Skin of body (tissue), 1 donor: ENCODE measurements at regions not wholly inside any gene's neighbourhood (a gene's known extent, or its start where the extent isn't known, plus 50 kb on each side); places are given as distances from the start of the nearest gene placed in this dataset.
A peak's percentile ranks its signal among the peaks of the same experiment; 100 is the strongest.

ENCODE experiments used
- DNase-seq: peaks from one replicate; lab custom pipeline; 2025; lab: John Stamatoyannopoulos, UW

DNA sequence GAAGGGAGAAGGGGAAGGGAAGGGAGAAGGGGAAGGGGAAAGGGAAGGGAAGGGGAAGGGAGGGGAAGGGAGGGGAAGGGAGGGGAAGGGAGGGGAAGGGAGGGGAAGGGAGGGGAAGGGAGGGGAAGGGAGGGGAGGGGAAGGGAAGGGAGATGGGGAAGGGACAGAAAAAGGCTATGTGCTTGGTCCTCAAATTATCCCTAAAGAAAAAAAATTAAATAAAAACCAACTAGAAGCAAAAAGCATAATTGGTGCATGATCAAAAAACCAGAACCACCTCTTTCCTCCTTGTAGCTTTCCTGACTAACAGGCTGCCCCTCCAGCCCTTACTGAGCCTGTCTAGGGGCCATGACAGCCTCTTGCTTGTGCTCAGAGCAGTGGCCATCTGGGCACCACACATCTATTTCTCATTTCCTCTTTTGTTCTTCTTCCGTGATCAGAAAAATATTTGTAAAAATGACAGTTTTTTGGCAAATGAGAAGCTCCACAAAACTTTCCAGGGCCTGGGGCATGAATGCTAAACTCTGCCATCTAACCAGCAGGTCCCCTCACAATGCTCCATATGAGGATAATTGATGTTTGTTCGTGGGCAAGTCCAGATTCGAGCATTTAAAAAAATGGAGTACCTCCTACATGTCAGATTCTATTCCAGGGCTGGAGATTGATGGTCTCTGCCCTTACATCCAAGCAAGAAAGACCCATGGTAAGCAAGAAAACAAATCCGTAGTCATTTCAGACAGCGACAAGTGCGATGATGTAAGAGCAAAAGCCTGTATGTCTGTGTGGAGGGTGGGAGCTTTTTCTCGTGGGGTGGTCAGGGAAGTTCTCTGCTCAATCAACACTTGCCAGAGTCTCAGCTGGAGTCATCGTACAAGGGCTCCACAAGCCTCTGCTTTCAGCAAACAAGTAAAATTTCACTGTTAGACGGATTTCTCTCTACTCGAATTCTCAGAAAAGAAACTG, 320.9 kb downstream of the WDR11 start:
- peak; percentile 72 for DNase-seq

GRCh38 chr10:121179006-121179405, 327.8 kb downstream of the WDR11 start:
- no peak for DNase-seq

GRCh38 chr10:121182219-121182618, 331.1 kb downstream of the WDR11 start:
- DNase-seq, result no peak

DNA sequence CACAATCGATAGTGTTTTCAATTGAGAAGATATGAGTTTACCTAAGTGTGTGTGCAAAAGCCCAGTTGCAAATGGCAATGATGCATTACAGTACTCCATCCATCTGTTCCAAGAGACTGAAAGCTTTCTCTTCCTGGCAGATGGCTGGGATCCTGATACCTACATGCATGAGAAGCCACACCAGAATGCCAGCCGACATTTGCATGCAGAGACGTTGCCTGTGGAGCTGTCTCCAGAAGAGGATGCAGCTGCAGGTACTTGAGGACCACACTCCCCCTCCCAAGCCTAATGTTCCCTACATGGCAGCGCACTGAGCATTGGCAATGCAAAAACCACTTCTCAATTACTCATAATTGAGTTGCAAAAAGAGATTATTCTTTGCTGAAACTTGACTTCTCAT, 332.1 kb downstream of the WDR11 start:
- DNase-seq, result no peak

- DNase-seq, result no peak
These were observed 332.5 kb downstream of the WDR11 start for GRCh38 chr10:121183707-121184106.

DNA sequence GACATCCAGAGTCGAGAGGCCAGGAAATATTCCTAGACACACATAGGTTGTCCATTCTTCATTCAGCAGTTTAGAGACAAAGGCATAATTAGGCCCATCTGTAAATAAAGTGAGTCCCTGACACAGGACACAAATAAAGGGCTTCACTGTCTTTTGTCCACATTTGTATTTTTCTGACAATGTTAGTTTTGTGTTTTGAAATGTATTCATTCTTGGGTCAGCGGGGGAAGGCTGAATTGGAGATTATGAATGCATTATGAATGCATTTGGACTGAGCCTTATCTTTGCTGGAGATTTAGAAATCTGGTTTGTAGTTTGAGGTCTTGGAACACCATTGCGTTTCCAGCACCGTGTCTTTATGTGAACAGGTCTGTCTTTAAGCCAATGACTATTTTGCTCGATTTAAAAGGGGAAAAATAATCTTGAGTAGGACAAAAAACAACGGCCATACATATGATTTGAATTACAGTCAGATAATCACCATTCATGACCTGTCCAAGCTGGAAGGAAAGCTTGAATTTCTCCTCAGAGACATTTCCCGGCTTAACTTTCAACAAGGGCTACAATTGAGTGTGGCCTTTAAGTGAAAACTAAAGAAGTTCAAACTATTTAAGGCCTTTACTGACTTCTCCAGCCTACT, 334.8 kb downstream of the WDR11 start:
- DNase-seq, result peak; percentile 59

GRCh38 chr10:121187391-121187790, 336.2 kb downstream of the WDR11 start:
- no peak for DNase-seq

- DNase-seq, result no peak
These were observed 336.8 kb downstream of the WDR11 start for GRCh38 chr10:121188005-121188404.

DNA sequence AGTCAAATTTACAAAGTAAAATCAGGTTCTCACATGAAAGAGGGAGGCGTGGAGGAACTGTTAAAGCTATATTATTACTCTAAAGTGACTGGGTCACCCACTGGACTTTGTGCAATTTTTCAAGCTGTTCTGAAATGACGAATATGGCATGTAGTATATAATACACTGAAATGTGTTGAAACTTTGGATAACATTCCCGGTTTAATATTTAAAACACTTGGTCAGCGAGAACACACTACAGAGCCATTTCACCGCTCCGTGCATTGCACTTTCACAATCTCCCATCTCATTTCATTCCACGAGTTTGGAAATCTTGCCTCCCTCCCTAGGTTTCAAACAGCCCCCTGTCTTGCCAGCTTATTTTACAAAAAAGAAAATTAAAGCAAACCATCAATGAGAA, 337.9 kb downstream of the WDR11 start:
- no peak for DNase-seq

DNA sequence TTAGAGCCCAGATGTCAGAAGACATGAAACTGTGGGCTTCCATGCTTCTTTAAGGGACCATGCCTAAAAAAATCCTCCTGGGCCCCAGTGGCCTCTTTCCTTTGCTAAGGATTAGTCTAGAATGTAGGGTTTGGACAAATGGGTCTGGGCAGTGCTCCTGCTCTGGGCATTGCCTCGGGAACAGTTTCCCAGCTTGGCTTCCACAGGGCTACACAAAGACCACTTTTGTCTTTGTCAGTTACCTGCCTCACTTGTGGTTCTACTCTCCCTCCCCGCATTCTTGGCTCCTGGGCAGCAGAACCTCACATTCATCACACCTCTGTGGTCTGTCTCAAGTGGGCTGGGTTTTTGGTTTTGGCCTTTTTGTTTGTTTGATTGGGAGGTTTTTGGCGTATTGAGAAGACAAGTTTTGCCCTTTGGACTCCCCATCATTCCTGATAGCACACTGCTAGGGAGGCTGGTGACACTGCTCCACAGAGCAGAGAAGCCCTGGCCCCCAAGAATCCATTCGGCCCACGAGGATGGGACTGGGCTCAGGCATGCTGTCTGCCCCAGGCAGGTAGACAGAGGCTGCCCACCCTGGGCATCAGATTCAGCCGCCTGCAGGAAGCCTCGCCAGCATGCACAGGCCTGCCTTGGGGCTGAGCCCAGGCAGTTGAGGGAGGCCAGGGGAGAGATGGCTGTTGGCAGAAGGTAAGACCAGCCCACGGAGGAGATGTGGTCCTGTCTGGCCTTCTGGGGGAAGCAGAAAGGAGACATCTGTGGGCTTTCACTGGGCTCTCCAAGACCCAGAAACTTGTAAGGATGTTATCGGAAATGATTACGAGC, 343.7 kb downstream of the WDR11 start:
- no peak for DNase-seq

GRCh38 chr10:121195524-121195910, 344.4 kb downstream of the WDR11 start:
- no peak for DNase-seq

DNA sequence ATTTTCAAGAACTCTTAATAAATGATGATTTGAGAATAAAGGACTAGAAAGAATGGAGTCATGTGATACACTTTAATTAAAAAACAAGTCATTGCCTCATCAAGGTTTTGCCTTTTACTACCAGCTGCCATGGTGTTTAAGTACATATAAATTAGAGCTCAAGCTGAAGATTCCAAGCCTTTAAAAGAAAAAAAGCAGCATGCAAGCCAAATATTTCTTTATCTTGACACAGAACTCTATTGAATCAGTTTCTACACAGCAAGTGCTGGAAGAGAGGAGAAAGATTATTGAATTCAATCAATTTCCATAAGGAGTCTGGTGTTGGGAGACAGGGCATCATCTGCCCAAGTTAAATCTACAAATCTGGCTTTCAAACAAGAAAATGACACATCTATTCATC, 347.9 kb downstream of the WDR11 start:
- DNase-seq, result no peak

- no peak for DNase-seq
These were observed 354.5 kb downstream of the WDR11 start for GRCh38 chr10:121205625-121206024.

- no peak for DNase-seq
These were observed 360.3 kb downstream of the WDR11 start for GRCh38 chr10:121211446-121211845.

- DNase-seq, result no peak
These were observed 362.3 kb downstream of the WDR11 start for GRCh38 chr10:121213437-121213836.

DNA sequence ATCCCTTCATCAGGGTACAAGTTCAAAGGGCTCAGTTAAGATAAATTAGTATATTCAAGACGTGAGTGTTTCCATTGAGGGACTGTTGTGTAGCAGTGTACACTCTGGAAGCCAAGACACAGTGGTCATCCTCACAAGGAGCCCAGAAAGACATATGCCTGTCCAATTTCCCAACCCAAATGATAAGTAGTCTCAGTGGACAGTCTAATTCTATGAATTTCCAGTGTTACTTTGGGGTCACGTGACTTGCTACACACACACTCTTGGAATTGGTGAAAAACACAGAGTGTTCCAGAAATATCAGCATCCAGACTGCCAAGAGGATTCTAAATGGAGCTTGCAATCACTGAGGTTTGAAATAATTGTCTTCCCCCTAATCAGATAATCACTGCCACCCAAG, 365.1 kb downstream of the WDR11 start:
- DNase-seq, result peak; percentile 43

- DNase-seq, result peak; percentile 43
These were observed 365.6 kb downstream of the WDR11 start for GRCh38 chr10:121216721-121217181.

GRCh38 chr10:121217331-121217730, 366.2 kb downstream of the WDR11 start:
- DNase-seq, result no peak

DNA sequence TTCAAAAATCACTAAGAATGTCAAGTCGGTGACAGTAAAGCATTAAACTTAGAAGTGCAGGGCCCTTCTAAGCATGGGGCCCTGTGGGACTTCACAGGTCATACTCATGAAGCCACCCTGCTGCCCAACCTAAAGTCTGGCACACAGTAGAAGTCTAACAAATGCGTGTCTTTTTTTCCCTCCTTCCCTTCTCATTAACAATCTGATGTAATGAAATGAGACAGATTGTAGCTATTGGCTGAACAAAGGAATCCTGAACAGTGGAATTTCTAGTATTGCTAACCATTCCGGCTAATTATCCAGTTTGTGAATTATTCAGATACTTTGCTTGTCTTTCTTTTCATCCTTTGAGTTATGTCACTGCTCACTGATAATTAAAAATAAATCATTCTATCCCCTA, 369.9 kb downstream of the WDR11 start:
- no peak for DNase-seq

DNA sequence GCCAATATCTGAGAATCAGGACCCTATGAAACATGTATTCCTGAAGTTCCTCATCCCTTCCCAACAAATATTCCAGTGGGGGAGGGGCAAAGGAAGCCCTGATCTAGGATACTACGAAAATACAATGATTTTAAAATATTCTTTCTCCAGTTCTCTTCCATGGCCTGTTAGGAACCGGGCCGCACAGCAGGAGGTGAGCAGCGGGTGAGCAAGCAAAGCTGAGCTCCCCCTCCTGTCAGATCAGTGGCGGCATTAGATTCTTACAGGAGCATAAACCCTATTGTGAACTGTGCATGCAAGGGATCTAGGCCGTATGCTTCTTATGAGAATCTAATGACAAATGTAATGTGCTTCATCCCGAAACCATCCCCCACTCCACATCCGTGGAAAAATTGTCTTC, 370.8 kb downstream of the WDR11 start:
- no peak for DNase-seq

- no peak for DNase-seq
These were observed 371.7 kb downstream of the WDR11 start for GRCh38 chr10:121222842-121223241.

DNA sequence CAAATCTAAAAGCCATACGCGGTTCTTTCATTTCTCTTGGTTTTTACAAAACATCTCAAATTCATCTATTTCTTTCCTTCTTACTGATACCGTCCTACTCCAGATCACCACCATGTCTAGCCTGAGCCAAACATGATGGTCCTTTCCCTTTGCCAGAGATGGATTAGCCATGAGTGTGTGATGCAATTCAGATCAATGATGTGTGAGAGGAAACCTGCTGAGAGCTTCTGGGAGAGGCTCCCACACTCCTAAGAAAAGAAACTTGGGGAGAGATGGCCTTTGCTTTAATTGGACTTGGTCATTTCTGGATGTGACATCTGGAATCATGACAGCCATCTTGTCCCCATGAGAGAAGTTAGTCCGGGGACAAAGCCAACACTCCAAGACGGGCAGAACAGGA, 367.2 kb downstream of the FGFR2 start:
- no peak for DNase-seq
